BE2C (cell line): ENCODE measurements at regions not wholly inside any gene's neighbourhood (a gene's known extent, or its start where the extent isn't known, plus 50 kb on each side); places are given as distances from the start of the nearest gene placed in this dataset.

Experiments
- DNase-seq: peaks from one replicate; pipeline ENCODE4 v3.0.0-alpha.2; 2020
- H3K27me3 ChIP-seq: fragments of 250-450 bp; sonication (Bioruptor Pico); 2 replicates; pipeline ENCODE4 v1.5.1; 2020; ENCODE audit warnings: mild to moderate bottlenecking
- H3K36me3 ChIP-seq: fragments of 250-450 bp; sonication (Bioruptor Pico); 2 replicates; pipeline ENCODE4 v1.5.1; 2020; ENCODE audit warnings: mild to moderate bottlenecking
- H3K4me1 ChIP-seq: fragments of 250-450 bp; sonication (Bioruptor Pico); 2 replicates; pipeline ENCODE4 v1.5.1; 2020
- H3K4me3 ChIP-seq: 2 replicates; pipeline ENCODE4 v1.5.1; 2011; ENCODE audit warnings: low read depth, low read length
- H3K9me3 ChIP-seq: fragments of 250-450 bp; sonication (Bioruptor Pico); 2 replicates; pipeline ENCODE4 v1.5.1; 2020
- TF ChIP-seq, protein P1 (sequence below): IDR thresholded peaks from 2 replicates; pipeline ENCODE4 v1.5.1; 2012; ENCODE audit warnings: mild to moderate bottlenecking, low read depth, low read length

DNA sequence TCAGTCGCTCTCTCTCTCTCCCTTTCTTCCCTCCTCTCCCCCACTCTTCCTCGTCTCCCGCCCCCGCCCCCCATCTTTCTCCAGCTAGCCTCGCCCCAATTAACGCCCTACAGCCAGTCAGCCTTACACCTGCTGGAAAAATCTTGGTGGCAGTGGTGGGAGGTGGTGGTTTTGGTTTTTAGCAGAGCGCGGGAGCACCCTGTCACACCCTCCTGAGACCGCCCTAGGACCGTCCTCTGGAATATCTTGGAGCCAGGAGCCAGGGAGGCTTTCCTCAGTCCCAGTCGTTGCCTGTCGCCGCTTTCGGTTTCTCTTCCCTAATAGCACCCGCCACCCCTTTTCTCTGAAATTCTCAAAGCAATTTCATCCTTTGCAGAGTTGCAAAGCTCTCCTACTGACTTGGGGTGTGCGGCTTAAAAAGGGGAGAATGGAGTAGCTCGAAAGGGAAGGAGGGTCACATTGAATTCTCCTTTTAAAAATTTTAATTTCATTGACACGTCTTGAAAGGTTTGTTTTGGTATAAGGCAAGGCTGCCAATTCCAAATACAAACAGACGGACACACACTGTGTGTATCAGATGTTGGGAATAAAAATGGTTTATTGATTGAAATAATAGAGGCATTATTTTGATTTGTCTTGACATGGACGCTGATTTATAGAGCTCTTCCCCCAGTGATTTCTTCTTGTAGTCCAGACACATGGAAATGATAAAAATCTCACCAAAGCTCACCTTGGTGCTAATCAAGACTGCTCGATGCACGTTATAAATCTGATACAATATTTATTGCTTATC, 301.3 kb downstream of the PARP8 start:
- peak overlapping the region; percentile 10; the same call in 1 of the 2 replicates for H3K4me3 ChIP-seq
- no peaks in the 10 kb centered on the region for H3K27me3 ChIP-seq

DNA sequence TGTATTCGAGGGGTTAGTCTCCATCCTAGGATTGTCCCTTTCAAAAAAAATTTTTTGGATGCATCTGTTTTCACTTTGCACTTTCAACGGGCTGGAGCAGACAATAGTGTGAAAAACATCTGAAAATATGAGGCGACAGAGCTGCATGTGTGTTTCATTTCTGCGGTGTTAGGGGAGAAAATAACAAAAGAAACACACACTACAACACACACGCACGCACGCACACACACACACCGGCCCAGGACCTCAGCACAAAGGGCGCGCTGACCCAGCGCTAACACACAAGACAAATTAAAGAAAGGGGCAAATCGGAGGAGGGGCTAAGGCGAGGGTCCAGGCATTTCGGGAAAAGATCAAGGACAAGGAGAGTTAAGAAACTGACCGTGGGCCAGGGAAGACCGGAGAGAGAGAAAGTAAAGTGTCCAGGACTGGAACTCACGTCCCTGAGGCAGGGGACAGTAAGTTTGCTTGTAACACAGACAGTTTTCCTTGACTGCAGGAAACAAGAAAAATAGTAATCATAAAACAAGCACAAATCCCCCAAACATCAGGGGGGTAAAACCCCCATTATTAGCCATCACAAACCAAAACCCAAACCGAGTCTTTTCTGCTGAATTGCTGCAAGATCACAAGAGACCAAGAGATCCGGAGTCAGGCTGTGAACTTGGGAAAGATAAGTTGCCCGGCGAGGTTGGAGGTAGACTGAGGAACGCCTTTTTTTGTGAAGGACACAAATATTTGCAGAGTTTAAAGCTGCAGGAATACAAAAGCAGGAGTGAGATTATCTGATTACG, 302.1 kb downstream of the PARP8 start:
- DNase-seq, result no peak
- TF ChIP-seq, protein P1, sequence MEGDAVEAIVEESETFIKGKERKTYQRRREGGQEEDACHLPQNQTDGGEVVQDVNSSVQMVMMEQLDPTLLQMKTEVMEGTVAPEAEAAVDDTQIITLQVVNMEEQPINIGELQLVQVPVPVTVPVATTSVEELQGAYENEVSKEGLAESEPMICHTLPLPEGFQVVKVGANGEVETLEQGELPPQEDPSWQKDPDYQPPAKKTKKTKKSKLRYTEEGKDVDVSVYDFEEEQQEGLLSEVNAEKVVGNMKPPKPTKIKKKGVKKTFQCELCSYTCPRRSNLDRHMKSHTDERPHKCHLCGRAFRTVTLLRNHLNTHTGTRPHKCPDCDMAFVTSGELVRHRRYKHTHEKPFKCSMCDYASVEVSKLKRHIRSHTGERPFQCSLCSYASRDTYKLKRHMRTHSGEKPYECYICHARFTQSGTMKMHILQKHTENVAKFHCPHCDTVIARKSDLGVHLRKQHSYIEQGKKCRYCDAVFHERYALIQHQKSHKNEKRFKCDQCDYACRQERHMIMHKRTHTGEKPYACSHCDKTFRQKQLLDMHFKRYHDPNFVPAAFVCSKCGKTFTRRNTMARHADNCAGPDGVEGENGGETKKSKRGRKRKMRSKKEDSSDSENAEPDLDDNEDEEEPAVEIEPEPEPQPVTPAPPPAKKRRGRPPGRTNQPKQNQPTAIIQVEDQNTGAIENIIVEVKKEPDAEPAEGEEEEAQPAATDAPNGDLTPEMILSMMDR, result no peak
- no peaks in the 10 kb centered on the region for H3K27me3 ChIP-seq

More for the DNA sequence above, 301.3 kb downstream of the PARP8 start:
- no peak for DNase-seq
- H3K36me3 ChIP-seq, result no peaks in the 10 kb centered on the region
- H3K4me1 ChIP-seq, result no peaks in the 10 kb centered on the region
- no peaks in the 10 kb centered on the region for H3K9me3 ChIP-seq
- TF ChIP-seq, protein P1, result no peak

DNA sequence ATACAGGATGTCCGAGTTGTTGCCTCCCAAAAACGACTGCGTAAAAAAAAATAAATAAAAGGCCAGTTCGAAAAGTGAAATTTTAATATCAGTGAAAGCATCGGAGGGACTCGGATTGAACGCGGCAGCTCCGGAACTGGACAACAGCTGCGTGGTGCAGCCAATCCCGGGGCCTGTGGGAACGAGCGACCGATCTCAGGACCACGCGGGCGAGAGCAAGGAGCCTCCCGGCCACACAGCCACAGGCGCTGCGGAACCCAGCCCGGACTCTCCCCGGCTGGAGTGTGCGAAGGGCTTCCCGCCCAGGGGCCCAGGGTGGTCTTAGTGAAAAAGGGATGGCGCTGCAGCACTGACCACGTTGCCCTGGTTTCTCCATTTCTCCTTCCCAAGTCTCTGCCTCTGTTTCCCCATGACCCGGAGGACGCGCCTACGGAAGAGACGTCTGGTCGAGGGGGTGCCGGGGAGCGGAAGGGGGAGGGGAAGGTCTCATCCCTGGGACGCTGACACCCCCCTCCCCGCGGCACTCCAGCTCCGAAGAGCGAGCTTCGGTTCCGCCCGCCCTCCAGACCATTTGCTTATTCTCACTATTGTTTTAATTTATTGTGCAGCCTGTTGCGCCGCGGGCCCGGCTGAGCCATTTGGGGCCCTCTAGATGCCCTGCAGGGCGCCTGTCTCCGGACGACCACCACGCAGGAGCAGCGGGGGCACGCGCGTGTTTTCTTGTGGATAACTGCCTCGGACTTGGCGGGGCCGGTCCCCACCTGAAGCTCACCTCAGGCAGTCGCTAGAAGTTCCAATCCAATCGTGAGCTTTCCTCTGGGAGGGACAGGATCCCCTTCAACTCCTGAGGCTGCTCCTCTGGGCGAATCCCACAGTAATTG, 303.0 kb downstream of the PARP8 start:
- Histone ChIP-seq H3K4me3 (no peak overlapping the region), H3K27me3 (no peaks in the 10 kb centered on the region), H3K9me3 (no peaks in the 10 kb centered on the region), H3K36me3 (no peaks in the 10 kb centered on the region), H3K4me1 (no peaks in the 10 kb centered on the region)
- DNase-seq, result no peak
- TF ChIP-seq, protein P1, result no peak

More for the DNA sequence above, 302.1 kb downstream of the PARP8 start:
- no peak overlapping the region for H3K4me3 ChIP-seq
- H3K4me1 ChIP-seq, result no peaks in the 10 kb centered on the region
- H3K36me3 ChIP-seq, result no peaks in the 10 kb centered on the region
- no peaks in the 10 kb centered on the region for H3K9me3 ChIP-seq

DNA sequence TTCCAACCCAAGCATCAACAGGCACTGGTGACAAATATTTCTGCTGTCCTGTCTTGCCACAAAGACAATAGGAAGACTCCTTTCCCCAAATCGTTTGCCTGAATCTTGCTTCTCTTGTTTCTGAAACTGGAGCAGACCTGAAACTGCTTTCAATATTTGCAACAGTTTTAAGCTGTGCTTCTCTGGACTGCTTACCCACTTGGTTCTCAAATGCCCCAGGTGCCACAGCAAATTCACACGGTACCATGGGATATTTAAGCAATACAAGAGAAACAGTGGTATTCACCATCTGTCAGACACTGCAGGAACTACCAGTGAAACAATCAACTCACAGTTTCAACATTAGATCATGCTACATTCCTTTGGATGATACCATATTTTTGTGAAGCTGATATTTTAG, 309.4 kb downstream of the PARP8 start:
- no peaks in the 10 kb centered on the region for H3K27me3 ChIP-seq
- TF ChIP-seq, protein P1, result no peak
- no peak overlapping the region for H3K4me3 ChIP-seq
- H3K4me1 ChIP-seq, result no peaks in the 10 kb centered on the region; the same call in 1 of the 2 replicates
- no peak for DNase-seq
- no peaks in the 10 kb centered on the region for H3K9me3 ChIP-seq
- H3K36me3 ChIP-seq, result no peaks in the 10 kb centered on the region

DNA sequence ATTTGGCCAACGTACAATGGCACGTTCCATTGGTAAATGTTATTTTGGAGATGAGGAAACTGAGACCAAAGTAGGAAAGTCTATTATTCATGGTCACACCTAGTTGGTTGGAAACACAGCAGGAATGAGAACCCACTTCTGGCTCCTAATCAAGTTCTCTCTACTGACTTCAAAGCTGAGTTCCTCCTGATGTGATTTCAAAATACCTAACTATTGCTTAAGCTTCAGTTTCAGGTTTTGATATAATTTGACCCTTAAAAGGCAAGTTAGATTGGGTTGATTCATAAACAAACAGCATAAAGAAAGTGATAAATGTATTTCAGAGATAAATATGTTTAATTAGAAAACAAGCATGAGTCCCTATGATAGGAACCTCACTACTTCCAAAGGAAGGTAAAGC, 312.5 kb downstream of the PARP8 start:
- Histone ChIP-seq H3K36me3 (no peaks in the 10 kb centered on the region), H3K9me3 (no peaks in the 10 kb centered on the region), H3K27me3 (no peaks in the 10 kb centered on the region), H3K4me1 (no peaks in the 10 kb centered on the region; the same call in 1 of the 2 replicates), H3K4me3 (no peak overlapping the region)
- TF ChIP-seq, protein P1, result no peak
- DNase-seq, result no peak
